Panc1 (cell line): ENCODE measurements at regions not wholly inside any gene's neighbourhood (a gene's known extent, or its start where the extent isn't known, plus 50 kb on each side); places are given as distances from the start of the nearest gene placed in this dataset.

ENCODE experiments used
- CTCF ChIP-seq: fragments of 450-650 bp; IDR thresholded peaks from 2 replicates; pipeline ENCODE4 v1.5.1; 2017; ENCODE audit warnings: mild to moderate bottlenecking
- REST ChIP-seq, 2 experiments: IDR thresholded peaks; 2 replicates each; pipeline ENCODE4 v1.6.1; 2011 to 2012; ENCODE audit warnings: low read depth in 2 of 2, control low read depth in 1 of 2, low read length in 1 of 2, mild to moderate bottlenecking in 1 of 2, moderate library complexity in 1 of 2; ENCODE audit not compliant: insufficient read depth in 1 of 2
- SIN3A ChIP-seq: IDR thresholded peaks from 2 replicates; pipeline ENCODE4 v1.6.1; 2012; ENCODE audit warnings: low read depth, mild to moderate bottlenecking, low read length, moderate library complexity, borderline replicate concordance; ENCODE audit not compliant: insufficient read depth
- TCF7L2 ChIP-seq: IDR thresholded peaks from 2 replicates; pipeline ENCODE4 v1.6.1; 2011; ENCODE audit warnings: mild to moderate bottlenecking, low read depth, low read length, inconsistent platforms

- TF ChIP-seq CTCF, result no peak
- no peak for TF ChIP-seq TCF7L2
- no peak for TF ChIP-seq REST (IDR thresholded peaks at IDR 0.05; ENCODE audit: insufficient read depth in 1 of 2, low read depth in 2 of 2, low read length in 1 of 2)
- no peak for TF ChIP-seq SIN3A
Measured at GRCh38 chr3:167901138-167901537, 165.6 kb downstream of the SERPINI1 start.
